ENCODE measurements at regions not wholly inside any gene's neighbourhood (a gene's known extent, or its start where the extent isn't known, plus 50 kb on each side); places are given as distances from the start of the nearest gene placed in this dataset.
"Not testable (repeated sequence)": the region's sequence is repeated elsewhere in the genome, so short reads cannot be mapped to it uniquely, and the experiment has no call there.

- in situ Hi-C loops (cut with MboI; ENCODE audit: low sequenced_read_pairs) = no loop called here
Measured at GRCh38 chr20:22127587-22127986, 422.1 kb downstream of the PAX1 start.

GRCh38 chr20:22106308-22106938 lies 401.0 kb downstream of the PAX1 start:
- in situ Hi-C loops (cut with MboI; ENCODE audit: low sequenced_read_pairs) = no loop called here

GRCh38 chr20:22101606-22102005 lies 396.1 kb downstream of the PAX1 start:
- in situ Hi-C loops (cut with MboI; ENCODE audit: low sequenced_read_pairs) = no loop called here

DNA sequence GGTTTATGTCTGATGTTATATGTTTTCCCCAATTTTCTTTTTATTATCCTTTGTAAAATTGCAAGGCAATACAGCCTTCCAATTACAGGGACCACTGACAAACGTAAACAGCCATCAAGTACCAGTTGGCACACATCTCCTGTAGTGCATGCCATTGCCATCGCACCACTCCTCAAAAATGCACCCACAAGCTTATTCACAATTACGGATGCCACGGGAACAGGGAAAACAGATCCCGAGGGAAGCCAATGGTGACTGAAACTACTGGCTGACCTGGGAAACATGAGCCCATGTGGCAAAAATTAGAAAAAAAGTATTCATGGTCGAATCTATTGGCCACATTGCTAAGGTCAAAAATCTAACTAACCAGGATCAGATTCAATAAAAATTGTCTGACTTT lies 395.2 kb downstream of the PAX1 start:
- in situ Hi-C loops (cut with MboI; ENCODE audit: low sequenced_read_pairs) = no loop called here

GRCh38 chr20:22099348-22099747 lies 393.9 kb downstream of the PAX1 start:
- in situ Hi-C loops (cut with MboI; ENCODE audit: low sequenced_read_pairs) = no loop called here

DNA sequence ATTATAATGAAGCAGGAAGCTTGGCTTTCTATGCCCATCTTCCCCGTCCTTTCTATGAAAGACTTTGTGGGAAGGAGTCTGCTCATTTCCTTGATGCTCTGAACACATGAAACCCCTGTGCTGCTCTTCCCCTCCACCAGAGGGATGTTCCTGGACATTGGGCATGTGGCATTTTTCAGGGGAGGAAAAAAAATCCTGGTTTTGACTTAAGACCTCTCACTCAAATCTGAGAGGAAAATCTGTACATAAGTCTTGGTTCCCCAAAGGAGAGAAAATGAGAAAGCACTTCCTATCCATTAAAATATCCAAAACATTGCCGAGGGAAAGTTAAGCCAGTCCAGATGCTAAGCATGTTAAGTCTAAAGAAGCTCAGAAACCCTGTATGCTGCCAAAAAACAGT lies 393.0 kb downstream of the PAX1 start:
- in situ Hi-C loops (cut with MboI; ENCODE audit: low sequenced_read_pairs) = no loop called here

DNA sequence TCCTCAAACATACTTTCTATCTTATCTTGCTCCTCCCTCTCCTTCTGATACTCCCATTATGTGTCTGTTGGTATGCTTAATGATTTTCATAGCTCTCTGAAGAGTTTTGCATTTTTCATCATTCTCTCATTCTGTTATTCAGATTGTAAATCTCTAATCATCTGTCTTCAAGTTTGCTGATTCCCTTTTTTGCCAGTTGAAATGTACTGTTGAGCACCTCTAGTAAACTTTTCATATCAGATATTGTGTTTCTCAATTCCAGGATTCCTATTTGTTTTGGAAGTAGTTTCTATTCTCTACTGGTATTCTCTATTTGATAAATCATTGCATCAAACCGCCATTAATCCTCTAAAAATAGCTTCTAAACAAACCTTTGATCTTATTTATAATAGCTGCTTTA lies 387.7 kb downstream of the PAX1 start:
- in situ Hi-C loops (cut with MboI; ENCODE audit: low sequenced_read_pairs) = no loop called here

GRCh38 chr20:22088882-22089281 lies 383.4 kb downstream of the PAX1 start:
- in situ Hi-C loops (cut with MboI; ENCODE audit: low sequenced_read_pairs) = no loop called here

DNA sequence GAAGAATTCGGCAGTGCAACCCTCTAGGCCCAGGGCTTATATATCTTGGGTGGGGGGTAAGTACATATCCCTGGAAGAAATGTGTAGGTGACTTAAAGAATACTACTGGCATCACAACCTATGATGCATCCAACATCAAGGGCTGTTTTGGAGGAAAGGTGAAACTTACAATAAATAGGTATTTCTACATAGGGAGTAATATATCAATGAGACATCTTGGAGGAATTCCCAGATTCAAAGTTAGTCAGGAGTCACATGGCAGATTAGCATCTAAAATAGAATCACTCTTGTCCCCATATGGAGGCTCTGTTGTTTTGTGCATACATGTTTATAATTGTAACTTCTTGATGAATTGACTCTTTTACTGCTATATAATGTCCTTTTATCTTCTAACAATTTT lies 375.5 kb downstream of the PAX1 start:
- in situ Hi-C loops (cut with MboI; ENCODE audit: low sequenced_read_pairs) = no loop called here

GRCh38 chr20:22074635-22075034 lies 369.2 kb downstream of the PAX1 start:
- in situ Hi-C loops (cut with MboI; ENCODE audit: low sequenced_read_pairs) = no loop called here

DNA sequence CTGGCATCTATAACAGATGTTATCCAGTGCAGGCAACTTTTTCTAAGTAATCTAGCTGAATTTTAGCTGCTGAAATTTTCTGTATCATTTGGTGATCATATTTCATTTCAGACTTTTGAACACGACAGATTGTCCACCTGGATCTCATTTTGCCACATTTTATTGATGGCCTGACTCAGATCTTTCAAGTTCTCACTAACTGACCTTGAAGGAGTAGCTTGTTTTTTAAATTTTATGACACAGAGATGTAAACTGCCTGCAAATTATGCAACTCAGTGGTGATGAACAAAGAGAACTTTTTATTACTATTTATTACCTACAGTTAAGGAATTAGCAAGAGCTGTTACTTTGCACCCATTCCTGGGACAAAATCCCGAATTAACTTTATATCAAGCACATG lies 366.4 kb downstream of the PAX1 start:
- in situ Hi-C loops (cut with MboI; ENCODE audit: low sequenced_read_pairs) = no loop called here

- in situ Hi-C loops (cut with MboI; ENCODE audit: low sequenced_read_pairs) = no loop called here
Measured at GRCh38 chr20:22070610-22071058, 365.2 kb downstream of the PAX1 start.

DNA sequence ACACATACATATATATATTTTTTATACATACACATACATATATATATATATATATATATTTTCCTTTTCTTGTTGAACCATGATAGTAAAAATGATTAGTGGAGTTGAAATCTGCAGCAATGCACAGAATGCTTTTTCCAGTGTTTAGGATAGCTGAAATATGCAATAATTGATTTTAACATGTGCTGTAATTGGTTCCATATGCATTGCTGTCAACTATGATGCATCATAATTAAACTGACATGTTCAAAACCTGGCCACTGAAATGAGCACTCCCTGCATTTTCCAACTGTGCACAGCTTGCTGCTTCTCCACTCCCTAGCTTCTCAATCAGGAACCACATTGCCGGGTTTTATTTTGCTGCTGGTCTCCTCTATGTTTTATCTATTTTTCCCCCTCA lies 358.3 kb downstream of the PAX1 start:
- in situ Hi-C loops (cut with MboI; ENCODE audit: low sequenced_read_pairs) = no loop called here

DNA sequence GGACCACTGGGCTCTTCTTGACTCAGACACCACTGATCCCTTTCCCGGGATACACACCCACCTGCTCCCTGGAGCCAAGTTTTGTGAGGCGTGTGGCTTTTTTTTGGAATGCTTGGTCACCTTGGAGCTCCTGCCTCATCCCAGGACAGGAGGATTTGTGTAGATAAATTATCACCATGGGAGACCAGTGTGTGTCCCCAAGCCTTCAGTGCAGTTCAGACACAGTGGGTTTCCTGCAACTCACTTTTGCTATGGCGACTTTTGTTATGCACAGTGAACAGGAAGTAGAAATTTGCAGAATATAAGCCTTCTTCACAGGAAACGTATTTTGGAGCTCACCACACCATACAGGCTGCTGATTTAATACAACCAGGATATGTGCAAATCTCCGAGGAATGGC lies 357.4 kb downstream of the PAX1 start:
- in situ Hi-C loops (cut with MboI; ENCODE audit: low sequenced_read_pairs) = no loop called here

DNA sequence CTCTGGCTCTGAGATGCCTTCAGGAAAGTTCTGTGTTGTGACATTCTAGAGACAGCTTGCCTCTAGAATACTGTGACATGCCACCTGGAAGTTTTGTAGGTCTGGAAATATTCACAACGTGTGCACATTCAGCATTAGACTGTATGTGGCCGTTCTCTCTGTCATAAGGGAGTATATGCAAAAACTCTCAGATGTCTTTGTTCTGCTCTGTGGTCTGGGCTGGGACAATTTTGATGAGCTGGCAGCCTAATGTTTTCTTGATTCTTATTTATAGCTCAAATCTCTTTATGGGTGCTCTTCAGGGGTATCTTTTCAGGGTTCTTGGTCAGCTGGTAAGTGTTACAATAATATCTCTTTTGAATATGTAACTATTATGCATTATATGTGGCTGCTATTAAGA lies 355.1 kb downstream of the PAX1 start:
- in situ Hi-C loops (cut with MboI; ENCODE audit: low sequenced_read_pairs) = no loop called here

- in situ Hi-C loops (cut with MboI; ENCODE audit: low sequenced_read_pairs) = no loop called here
Measured at GRCh38 chr20:22058746-22059145, 353.3 kb downstream of the PAX1 start.

DNA sequence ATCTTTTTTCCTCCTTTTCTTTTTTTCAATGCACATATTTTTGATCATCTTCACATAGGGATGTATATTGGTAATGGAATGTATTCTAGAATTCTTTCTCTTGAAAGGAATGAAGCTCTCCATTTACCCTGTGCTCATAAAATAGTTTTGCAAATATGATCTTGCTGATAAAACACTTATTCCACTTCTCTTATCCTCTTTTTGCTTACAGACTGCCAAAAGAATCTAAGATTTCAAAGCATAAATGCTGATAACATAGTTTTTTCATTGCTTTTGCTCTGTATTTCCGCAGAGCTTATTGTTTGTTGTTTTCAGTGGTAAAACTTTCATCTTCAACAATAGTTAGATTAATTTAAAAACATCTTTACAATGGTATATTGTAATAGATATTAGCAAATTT lies 350.5 kb downstream of the PAX1 start:
- in situ Hi-C loops (cut with MboI; ENCODE audit: low sequenced_read_pairs) = no loop called here

- in situ Hi-C loops (cut with MboI; ENCODE audit: low sequenced_read_pairs) = no loop called here
Measured at GRCh38 chr20:22052025-22052650, 346.7 kb downstream of the PAX1 start.

GRCh38 chr20:22045956-22046507 lies 340.6 kb downstream of the PAX1 start:
- in situ Hi-C loops (cut with MboI; ENCODE audit: low sequenced_read_pairs) = not testable (repeated sequence)

- in situ Hi-C loops (cut with MboI; ENCODE audit: low sequenced_read_pairs) = no loop called here
Measured at GRCh38 chr20:22027423-22027822, 322.0 kb downstream of the PAX1 start.

- in situ Hi-C loops (cut with MboI; ENCODE audit: low sequenced_read_pairs) = no loop called here
Measured at GRCh38 chr20:22020201-22020600, 314.7 kb downstream of the PAX1 start.

- in situ Hi-C loops (cut with MboI; ENCODE audit: low sequenced_read_pairs) = no loop called here
Measured at GRCh38 chr20:22008456-22008855, 303.0 kb downstream of the PAX1 start.

DNA sequence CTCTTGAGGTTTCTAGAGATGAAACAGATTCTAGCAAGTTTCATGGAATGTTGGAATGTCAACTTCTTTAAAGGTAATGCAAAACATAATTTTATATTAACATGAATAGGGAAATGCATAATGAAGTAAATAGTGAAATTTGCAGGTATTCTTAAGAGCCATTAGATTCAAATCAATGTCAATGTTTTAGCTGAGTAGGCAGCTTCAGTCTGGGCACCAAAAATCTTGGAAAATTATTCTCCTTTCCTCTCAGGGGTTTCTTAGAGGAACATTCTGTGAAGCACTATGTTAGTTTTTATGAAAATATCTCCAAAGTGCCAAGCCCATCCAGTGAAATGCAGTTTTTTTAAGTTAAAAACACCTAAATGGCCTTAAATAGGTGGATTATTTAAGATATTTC lies 300.8 kb downstream of the PAX1 start:
- in situ Hi-C loops (cut with MboI; ENCODE audit: low sequenced_read_pairs) = no loop called here

Data from HL-60/S4 treated with retinoic acid at 250 ng/mL for 4 days and 3 days (cell line).